MCF 10A (cell line): ENCODE measurements at regions not wholly inside any gene's neighbourhood (a gene's known extent, or its start where the extent isn't known, plus 50 kb on each side); places are given as distances from the start of the nearest gene placed in this dataset.
"Not testable (repeated sequence)": the region's sequence is repeated elsewhere in the genome, so short reads cannot be mapped to it uniquely, and the experiment has no call there.

Source experiments
- BruUV-seq: library from RNA; stranded (reverse); fragments of 400-500 nt; replicated peaks from 2 replicates; lab custom pipeline; 2021; lab: Mats Ljungman, UMichigan
- CTCF ChIA-PET: fragments of 300-600 bp; sonication (Branson Sonifier 250); formaldehyde crosslinking; extraction: SDS; loops from one replicate; lab custom pipeline; 2021; ENCODE audit warnings: antibody characterized with exemption, inconsistent platforms; lab: Yijun Ruan, JAX
- POLR2A ChIA-PET: fragments of 300-600, 350-650 bp; sonication (Branson Sonifier 250); formaldehyde crosslinking; extraction: SDS; loops from one replicate; lab custom pipeline; 2020; ENCODE audit warnings: antibody characterized with exemption, inconsistent platforms; lab: Yijun Ruan, JAX
- DNase-seq: peaks from one replicate; pipeline ENCODE4 v3.0.0-alpha.2; 2018; ENCODE audit not compliant: unreplicated experiment
- H3K27ac Mint-ChIP-seq: one replicate; pipeline ENCODE4 v1.8.0; 2022; ENCODE audit warnings: mild to moderate bottlenecking, low read depth, mixed read lengths; ENCODE audit not compliant: unreplicated experiment
- H3K27me3 Mint-ChIP-seq: one replicate; pipeline ENCODE4 v1.8.0; 2022; ENCODE audit warnings: mixed read lengths; ENCODE audit not compliant: insufficient read depth, unreplicated experiment
- H3K36me3 Mint-ChIP-seq: one replicate; pipeline ENCODE4 v1.8.0; 2022; ENCODE audit warnings: mild to moderate bottlenecking, moderate library complexity, mixed read lengths; ENCODE audit not compliant: insufficient read depth, unreplicated experiment
- H3K4me1 Mint-ChIP-seq: one replicate; pipeline ENCODE4 v1.8.0; 2022; ENCODE audit warnings: mixed read lengths; ENCODE audit not compliant: insufficient read depth, unreplicated experiment
- H3K4me3 Mint-ChIP-seq: one replicate; pipeline ENCODE4 v1.8.0; 2022; ENCODE audit warnings: mild to moderate bottlenecking, moderate library complexity, mixed read lengths; ENCODE audit not compliant: unreplicated experiment
- H3K9me3 Mint-ChIP-seq: one replicate; pipeline ENCODE4 v1.8.0; 2022; ENCODE audit warnings: mixed read lengths; ENCODE audit not compliant: unreplicated experiment
- intact Hi-C: fragments of 100-400 bp; cut with micrococcal nuclease; formaldehyde crosslinking; loops from 2 replicates; pipeline ENCODE4 v1.14.1; 2022
- TF ChIP-seq, protein P1 (sequence below): fragments of 200-600 bp; IDR thresholded peaks from one replicate; pipeline ENCODE4 v1.8.0; 2022; ENCODE audit warnings: antibody characterized with exemption, mild to moderate bottlenecking; ENCODE audit not compliant: unreplicated experiment

DNA sequence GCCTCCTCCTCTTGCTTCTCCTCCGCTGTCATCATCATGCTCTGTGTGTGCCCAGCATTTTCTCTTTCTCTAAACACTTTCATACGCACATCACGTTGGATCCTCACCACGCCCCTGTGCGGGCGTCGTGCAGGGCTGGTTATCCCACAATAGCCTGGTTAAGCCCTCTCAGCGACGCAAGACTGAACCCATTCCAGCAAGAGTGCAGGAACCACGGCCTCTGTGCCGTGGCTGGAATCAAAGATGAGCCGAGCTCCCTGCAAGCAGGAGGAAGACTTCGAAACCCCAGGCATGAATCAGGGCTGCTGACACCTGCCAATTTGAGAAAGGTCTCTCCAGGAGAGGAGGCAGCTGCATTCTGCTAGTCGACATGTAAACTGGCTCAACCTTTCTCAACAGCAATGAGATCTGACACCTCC, 74.8 kb upstream of the FOXK1 start:
- no peaks in the 10 kb centered on the region for H3K36me3 Mint-ChIP-seq
- CTCF ChIA-PET = interaction anchor here (0.7 to 1.2 kb wide), 2 partner anchors 26 to 396 kb away, joined by 3 to 4 read pairs; no protein-coding TSS in a partner anchor
- no peak overlapping the region for H3K4me3 Mint-ChIP-seq
- no peak for DNase-seq
- no peak overlapping the region for H3K27ac Mint-ChIP-seq
- H3K9me3 Mint-ChIP-seq = no peaks in the 10 kb centered on the region
- intact Hi-C loops = no loop called here
- TF ChIP-seq, protein P1, sequence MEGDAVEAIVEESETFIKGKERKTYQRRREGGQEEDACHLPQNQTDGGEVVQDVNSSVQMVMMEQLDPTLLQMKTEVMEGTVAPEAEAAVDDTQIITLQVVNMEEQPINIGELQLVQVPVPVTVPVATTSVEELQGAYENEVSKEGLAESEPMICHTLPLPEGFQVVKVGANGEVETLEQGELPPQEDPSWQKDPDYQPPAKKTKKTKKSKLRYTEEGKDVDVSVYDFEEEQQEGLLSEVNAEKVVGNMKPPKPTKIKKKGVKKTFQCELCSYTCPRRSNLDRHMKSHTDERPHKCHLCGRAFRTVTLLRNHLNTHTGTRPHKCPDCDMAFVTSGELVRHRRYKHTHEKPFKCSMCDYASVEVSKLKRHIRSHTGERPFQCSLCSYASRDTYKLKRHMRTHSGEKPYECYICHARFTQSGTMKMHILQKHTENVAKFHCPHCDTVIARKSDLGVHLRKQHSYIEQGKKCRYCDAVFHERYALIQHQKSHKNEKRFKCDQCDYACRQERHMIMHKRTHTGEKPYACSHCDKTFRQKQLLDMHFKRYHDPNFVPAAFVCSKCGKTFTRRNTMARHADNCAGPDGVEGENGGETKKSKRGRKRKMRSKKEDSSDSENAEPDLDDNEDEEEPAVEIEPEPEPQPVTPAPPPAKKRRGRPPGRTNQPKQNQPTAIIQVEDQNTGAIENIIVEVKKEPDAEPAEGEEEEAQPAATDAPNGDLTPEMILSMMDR = no peak
- BruUV-seq = no TSS peak
- no peaks in the 10 kb centered on the region for H3K27me3 Mint-ChIP-seq
- peaks cover 6% of the 10 kb centered on the region for H3K4me1 Mint-ChIP-seq
- POLR2A ChIA-PET = no interaction called here

DNA sequence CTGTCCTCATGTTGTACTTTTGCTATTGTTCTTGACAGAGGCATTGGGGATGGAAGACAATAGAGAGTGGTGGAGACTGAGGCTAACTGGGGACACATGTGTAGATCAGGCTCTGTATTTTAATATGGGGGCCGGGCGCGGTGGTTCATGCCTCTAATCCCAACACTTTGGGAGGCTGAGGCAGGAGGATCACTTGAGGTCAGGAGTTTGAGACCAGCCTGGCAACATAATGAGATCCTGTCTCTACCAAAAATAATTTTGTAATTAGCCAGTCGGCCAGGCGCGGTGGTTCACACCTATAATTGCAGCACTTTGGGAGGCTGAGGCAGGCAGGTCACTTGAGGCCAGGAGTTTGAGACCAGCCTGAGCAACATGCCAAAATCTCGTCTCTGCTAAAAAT, 72.5 kb upstream of the FOXK1 start:
- DNase-seq, H3K36me3 Mint-ChIP-seq, H3K27me3 Mint-ChIP-seq, H3K4me1 Mint-ChIP-seq, POLR2A ChIA-PET, H3K4me3 Mint-ChIP-seq, H3K9me3 Mint-ChIP-seq, H3K27ac Mint-ChIP-seq, intact Hi-C loops, BruUV-seq: not testable (repeated sequence)
- CTCF ChIA-PET = interaction anchor here (0.6 to 1.2 kb wide), 9 partner anchors 22 to 320 kb away, joined by 3 to 9 read pairs (median 3); no protein-coding TSS in a partner anchor

DNA sequence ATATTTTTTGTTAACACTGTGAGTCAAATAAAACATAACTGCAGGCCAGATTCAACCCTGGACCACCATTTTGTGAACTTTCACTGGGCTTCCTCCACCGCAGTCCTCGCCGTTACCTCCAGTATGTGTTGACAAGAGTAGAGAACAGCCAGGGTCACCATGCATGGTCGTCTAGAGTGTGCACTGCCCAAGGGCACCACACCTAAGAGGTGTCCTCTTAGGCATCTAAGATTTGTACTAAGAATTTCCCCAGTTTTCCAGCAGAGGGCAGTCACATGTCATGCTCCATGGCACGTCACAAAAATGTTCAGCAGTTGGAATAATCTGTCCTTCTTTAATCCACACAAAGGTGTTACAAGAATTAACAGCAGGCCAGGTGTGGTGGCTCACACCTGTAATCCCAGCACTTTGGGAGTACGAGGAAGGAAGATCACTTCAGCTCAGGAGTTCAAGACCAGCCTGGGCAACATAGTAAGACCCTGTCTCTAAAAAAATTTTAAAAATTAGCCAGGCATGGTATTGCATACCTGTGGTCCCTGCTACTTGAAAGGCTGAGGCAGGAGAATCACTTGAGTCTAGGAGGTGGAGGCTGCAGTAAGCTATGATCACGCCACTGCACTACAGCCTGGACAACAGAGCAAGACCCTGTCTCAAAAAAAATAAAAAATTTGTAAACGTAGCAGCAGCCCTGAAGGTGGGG, 71.2 kb upstream of the FOXK1 start:
- H3K27me3 Mint-ChIP-seq = no peaks in the 10 kb centered on the region
- intact Hi-C loops = loop anchor here (1.0 to 10.0 kb wide), 3 partner anchors 20 to 474 kb away; no protein-coding TSS in a partner anchor
- peaks cover 6% of the 10 kb centered on the region for H3K4me1 Mint-ChIP-seq
- TF ChIP-seq, protein P1 = peak; percentile 81
- POLR2A ChIA-PET = interaction anchor here (0.7 to 1.5 kb wide), 2 partner anchors 21 to 22 kb away, joined by 3 to 8 read pairs; no protein-coding TSS in a partner anchor
- CTCF ChIA-PET = interaction anchor here (0.5 to 5.4 kb wide), 10 partner anchors 15 to 729 kb away, joined by 3 to 57 read pairs (median 4); partner anchors contain the start of gene AP5Z1
- DNase-seq = peak; percentile 78
- no peaks in the 10 kb centered on the region for H3K9me3 Mint-ChIP-seq
- H3K27ac Mint-ChIP-seq = no peak overlapping the region
- H3K36me3 Mint-ChIP-seq = no peaks in the 10 kb centered on the region
- BruUV-seq = no TSS peak
- H3K4me3 Mint-ChIP-seq = no peak overlapping the region

DNA sequence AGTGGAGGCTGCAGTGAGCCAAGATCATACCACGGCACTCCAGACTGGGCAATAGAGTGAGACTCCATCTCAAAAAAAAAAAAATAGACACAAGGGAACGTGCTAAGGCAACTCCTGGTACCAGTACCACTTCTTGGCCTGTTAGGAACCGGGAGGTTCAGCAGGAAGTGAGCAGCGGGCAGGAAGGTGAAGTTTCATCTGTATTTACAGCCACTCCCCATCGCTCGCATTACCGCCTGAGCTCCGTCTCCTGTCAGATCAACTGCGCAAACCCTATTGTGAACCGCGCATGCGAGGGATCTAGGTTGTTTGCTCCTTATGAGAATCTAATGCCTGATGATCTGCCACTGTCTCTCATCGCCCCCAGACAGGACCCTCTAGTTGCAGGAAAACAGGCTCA, 69.9 kb upstream of the FOXK1 start:
- Mint-ChIP-seq H3K9me3 (no peaks in the 10 kb centered on the region), H3K27ac (no peak overlapping the region), H3K27me3 (no peaks in the 10 kb centered on the region), H3K4me3 (no peak overlapping the region), H3K4me1 (peaks cover 6% of the 10 kb centered on the region), H3K36me3 (no peaks in the 10 kb centered on the region)
- no peak for DNase-seq
- intact Hi-C loops = loop anchor here (10.0 kb wide), 1 partner anchor 473 kb away; no protein-coding TSS in a partner anchor
- CTCF ChIA-PET = interaction anchor here (0.5 to 5.4 kb wide), 6 partner anchors 20 to 833 kb away, joined by 3 to 57 read pairs (median 4); partner anchors contain the start of gene AP5Z1
- POLR2A ChIA-PET = interaction anchor here (1.5 kb wide), 1 partner anchor 19 kb away, joined by 8 read pairs; no protein-coding TSS in a partner anchor
- no TSS peak for BruUV-seq
- TF ChIP-seq, protein P1 = no peak
